Keratinocyte (primary cell): ENCODE measurements at regions not wholly inside any gene's neighbourhood (a gene's known extent, or its start where the extent isn't known, plus 50 kb on each side); places are given as distances from the start of the nearest gene placed in this dataset.

ENCODE experiments used
- EZH2 ChIP-seq: IDR thresholded peaks from one replicate; pipeline ENCODE4 v1.6.1; 2012; ENCODE audit warnings: inconsistent platforms, mild to moderate bottlenecking, low read length, moderate library complexity
- TF ChIP-seq, protein P1 (sequence below), 3 experiments: IDR thresholded peaks in 1 of 3; conservative IDR thresholded peaks in 1 of 3; optimal IDR thresholded peaks in 1 of 3; 2 replicates in 2 of 3; 3 replicates in 1 of 3; pipeline versions ENCODE3 to v1.5.1; 2011; ENCODE audit warnings: low read length in 3 of 3, mild to moderate bottlenecking in 3 of 3, moderate library complexity in 2 of 3, control low read depth in 1 of 3, inconsistent platforms in 1 of 3; ENCODE audit not compliant: insufficient read depth in 2 of 3; ENCODE audit errors: extremely low read depth in 1 of 3

- TF ChIP-seq, protein P1, sequence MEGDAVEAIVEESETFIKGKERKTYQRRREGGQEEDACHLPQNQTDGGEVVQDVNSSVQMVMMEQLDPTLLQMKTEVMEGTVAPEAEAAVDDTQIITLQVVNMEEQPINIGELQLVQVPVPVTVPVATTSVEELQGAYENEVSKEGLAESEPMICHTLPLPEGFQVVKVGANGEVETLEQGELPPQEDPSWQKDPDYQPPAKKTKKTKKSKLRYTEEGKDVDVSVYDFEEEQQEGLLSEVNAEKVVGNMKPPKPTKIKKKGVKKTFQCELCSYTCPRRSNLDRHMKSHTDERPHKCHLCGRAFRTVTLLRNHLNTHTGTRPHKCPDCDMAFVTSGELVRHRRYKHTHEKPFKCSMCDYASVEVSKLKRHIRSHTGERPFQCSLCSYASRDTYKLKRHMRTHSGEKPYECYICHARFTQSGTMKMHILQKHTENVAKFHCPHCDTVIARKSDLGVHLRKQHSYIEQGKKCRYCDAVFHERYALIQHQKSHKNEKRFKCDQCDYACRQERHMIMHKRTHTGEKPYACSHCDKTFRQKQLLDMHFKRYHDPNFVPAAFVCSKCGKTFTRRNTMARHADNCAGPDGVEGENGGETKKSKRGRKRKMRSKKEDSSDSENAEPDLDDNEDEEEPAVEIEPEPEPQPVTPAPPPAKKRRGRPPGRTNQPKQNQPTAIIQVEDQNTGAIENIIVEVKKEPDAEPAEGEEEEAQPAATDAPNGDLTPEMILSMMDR (optimal IDR thresholded peaks at IDR 0.05 in 1 of 3, IDR thresholded peaks at IDR 0.05 in 1 of 3, conservative IDR thresholded peaks at IDR 0.05 in 1 of 3; ENCODE audit: extremely low read depth in 1 of 3, insufficient read depth in 2 of 3, low read length in 3 of 3): no peak
- TF ChIP-seq EZH2: no peak
Observed at GRCh38 chr10:78863140-78863905, 205.4 kb upstream of the ZMIZ1 start.
